ACC112 (cell line): ENCODE measurements at regions not wholly inside any gene's neighbourhood (a gene's known extent, or its start where the extent isn't known, plus 50 kb on each side); places are given as distances from the start of the nearest gene placed in this dataset.

Source experiments
- H2AFZ ChIP-seq: fragments of 200-600 bp; sonication (generic); one replicate; pipeline ENCODE4 v1.6.0; 2017; ENCODE audit warnings: antibody characterized with exemption, low read length; ENCODE audit not compliant: unreplicated experiment
- H3K27ac ChIP-seq: fragments of 200-600 bp; sonication (generic); 2 replicates; pipeline ENCODE4 v1.5.1; 2014; ENCODE audit warnings: low read depth, mild to moderate bottlenecking, antibody characterized with exemption, low read length, moderate library complexity
- H3K27me3 ChIP-seq: fragments of 200-600 bp; sonication (generic); 2 replicates; pipeline ENCODE4 v1.6.1; 2014; ENCODE audit warnings: mild to moderate bottlenecking, antibody characterized with exemption, low read length, moderate library complexity, mixed read lengths; ENCODE audit not compliant: insufficient read depth
- H3K36me3 ChIP-seq: fragments of 200-600 bp; sonication (generic); 2 replicates; pipeline ENCODE4 v1.6.1; 2016; ENCODE audit warnings: mild to moderate bottlenecking, antibody characterized with exemption, low read length, moderate library complexity, mixed read lengths; ENCODE audit not compliant: insufficient read depth
- H3K4me1 ChIP-seq: fragments of 200-600 bp; sonication (generic); one replicate; pipeline ENCODE4 v1.6.1; 2016; ENCODE audit warnings: low read length, mixed read lengths; ENCODE audit not compliant: insufficient read depth, unreplicated experiment, control insufficient read depth
- H3K4me3 ChIP-seq: fragments of 200-600 bp; sonication (generic); 2 replicates; pipeline ENCODE4 v1.5.1; 2014; ENCODE audit warnings: mild to moderate bottlenecking, low read depth, low read length
- H3K79me2 ChIP-seq: fragments of 200-600 bp; sonication (generic); one replicate; pipeline ENCODE4 v1.6.0; 2016; ENCODE audit warnings: low read length; ENCODE audit not compliant: control insufficient read depth, unreplicated experiment, insufficient read depth

DNA sequence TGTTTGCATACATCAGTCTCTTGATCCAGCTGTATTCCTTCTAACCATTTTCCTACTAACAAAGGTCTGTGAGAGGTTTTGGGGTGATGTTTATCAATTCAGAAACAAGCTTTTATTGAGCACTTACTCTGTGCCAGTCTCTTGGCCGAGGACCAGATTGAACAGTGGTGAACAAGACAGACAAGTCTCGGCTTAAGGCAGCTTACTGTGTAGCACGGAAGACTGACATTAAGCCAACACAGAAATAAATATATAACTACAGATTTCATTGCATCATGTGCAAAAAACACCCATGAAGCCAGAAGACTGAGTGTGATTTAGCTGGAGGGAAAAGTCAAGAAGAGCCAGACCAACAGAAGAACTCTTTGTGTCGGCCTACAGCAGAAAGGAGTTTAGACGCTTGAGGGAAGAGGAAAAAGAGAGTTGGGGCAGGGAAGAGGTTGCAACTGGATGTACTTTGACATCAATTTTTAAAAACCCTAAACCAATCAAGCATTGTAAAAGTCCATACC is 549.6 kb upstream of the CITED2 start:
- no peak overlapping the region for H3K27ac ChIP-seq

DNA sequence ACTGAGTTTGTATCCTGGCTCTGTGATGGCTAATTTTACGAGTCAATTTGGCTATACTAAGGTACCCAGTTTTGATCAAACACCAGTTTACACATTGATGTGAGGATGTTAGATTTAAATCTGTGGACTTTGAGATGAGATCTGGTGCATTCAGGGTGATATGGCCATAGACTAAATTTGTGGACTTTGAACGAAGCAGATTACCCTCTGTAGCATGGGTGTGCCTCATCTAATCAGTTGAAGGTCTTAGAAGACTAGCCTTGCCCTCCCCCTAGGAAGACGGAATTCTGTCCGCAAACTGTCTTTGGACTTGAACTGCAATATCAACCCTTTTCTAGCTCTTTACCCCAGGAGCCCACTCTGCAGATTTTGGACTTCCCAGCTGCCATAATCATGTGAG is 547.8 kb upstream of the CITED2 start:
- Histone ChIP-seq H3K4me1 (peaks cover 23% of the 10 kb centered on the region), H3K79me2 (no peaks in the 10 kb centered on the region), H2AFZ (no peak overlapping the region), H3K27ac (no peak overlapping the region), H3K27me3 (no peaks in the 10 kb centered on the region), H3K4me3 (no peak overlapping the region), H3K36me3 (no peaks in the 10 kb centered on the region)

More for the DNA sequence above, 549.6 kb upstream of the CITED2 start:
- Histone ChIP-seq H3K4me3 (no peak overlapping the region), H3K27me3 (no peaks in the 10 kb centered on the region), H3K79me2 (no peaks in the 10 kb centered on the region), H3K4me1 (peaks cover 32% of the 10 kb centered on the region), H2AFZ (no peak overlapping the region), H3K36me3 (no peaks in the 10 kb centered on the region)

DNA sequence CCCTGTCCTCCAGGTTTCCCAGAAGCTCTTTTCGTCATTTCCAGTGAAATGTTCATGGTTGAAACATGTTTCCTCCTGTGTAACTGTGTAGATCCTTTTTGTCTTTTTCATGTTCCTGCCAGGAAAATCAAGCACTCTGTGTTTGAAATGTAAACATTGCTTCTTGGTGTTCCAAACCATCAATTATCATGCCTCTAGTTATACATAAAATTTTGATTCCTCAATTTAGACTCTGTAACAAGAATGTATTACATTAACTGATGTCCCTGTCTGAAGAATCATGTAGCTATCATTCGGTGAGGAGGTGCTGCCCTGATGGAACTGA is 546.3 kb upstream of the CITED2 start:
- Histone ChIP-seq H3K79me2 (no peaks in the 10 kb centered on the region), H3K4me3 (no peak overlapping the region), H3K4me1 (peaks cover 8% of the 10 kb centered on the region), H3K27ac (no peak overlapping the region), H3K36me3 (no peaks in the 10 kb centered on the region), H3K27me3 (no peaks in the 10 kb centered on the region), H2AFZ (no peak overlapping the region)

DNA sequence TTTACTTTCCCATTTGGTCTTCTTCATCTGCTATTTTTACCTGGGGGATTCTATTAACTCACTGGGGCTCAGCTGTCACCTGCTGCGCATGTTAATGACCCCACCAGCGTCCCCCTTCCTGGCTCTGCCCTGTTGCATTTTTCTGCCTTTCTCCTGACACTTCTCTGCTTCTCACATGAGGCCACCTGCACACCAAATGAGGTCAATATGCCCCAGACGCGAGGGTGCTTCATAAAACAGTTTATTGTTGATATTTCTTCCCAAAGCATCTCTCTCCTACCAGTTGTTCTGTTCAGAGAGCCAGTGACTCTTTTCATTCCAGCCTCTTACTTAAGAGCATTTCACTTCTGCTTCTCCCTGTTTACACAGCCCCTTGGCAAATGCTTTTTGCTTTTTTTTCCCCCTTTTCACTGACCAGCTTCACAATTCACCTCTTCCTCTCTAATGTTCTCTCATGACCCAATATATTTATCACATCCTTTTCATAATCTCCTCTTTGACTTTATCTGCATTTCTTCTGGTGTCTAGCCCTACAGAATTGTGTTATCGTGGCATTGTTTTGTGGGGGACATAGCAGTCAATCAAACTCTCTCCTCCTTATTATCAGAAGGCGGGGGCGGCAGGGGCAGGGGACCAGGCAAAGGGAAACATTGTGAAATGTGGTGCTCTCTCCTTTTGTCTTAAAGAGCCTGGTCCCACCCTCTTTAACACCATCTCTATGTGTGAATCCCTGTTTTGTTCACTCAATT is 545.8 kb upstream of the CITED2 start:
- Histone ChIP-seq H3K27ac (no peak overlapping the region), H2AFZ (no peak overlapping the region)

DNA sequence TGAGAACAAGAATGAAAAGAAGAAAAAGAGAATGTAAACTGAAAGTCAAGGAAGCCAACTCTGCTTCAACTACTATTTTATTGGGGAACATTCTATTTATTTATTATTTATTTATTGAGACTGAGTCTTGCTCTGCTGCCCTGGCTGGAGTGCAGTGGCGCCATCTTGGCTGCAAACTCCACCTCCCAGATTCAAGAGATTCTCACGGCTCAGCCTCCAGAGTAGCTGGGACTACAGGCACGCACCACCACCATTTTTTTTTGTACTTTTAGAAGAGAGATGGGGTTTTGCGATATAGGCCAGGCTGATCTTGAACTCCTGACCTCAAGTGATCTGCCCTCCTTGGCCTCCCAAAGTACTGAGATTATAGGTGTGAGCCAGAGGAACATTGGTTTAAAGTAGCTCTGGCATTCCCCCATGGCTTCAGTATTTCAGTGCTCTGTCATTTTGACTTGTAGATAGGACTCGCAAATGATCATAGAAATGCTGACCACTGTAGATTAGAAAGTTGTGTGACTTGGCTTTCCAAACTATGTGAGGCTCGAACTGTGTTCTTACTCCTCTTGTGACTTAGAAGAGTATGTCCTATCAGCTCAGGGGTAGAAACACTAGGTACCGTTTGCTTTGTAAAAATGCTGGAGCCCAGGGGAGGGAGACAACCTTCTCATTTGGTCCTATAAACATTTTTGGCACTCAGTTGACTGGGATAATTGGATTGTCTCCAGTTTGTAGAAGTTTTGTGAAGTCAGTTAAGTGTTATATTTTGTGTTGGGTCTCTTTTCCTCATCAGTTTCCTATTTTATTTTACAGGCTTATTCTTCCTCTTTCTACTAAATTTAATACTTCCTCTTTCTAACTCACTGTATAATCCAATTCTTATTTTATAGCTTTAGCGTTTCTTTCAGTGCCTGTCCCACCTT is 544.9 kb upstream of the CITED2 start:
- Histone ChIP-seq H2AFZ (no peak overlapping the region), H3K27me3 (no peaks in the 10 kb centered on the region), H3K4me1 (no peaks in the 10 kb centered on the region), H3K27ac (no peak overlapping the region), H3K36me3 (no peaks in the 10 kb centered on the region), H3K79me2 (no peaks in the 10 kb centered on the region), H3K4me3 (no peak overlapping the region)

More for the DNA sequence above, 545.8 kb upstream of the CITED2 start:
- Histone ChIP-seq H3K79me2 (no peaks in the 10 kb centered on the region), H3K4me3 (no peak overlapping the region), H3K4me1 (peaks cover 3% of the 10 kb centered on the region), H3K27me3 (no peaks in the 10 kb centered on the region), H3K36me3 (no peaks in the 10 kb centered on the region)

DNA sequence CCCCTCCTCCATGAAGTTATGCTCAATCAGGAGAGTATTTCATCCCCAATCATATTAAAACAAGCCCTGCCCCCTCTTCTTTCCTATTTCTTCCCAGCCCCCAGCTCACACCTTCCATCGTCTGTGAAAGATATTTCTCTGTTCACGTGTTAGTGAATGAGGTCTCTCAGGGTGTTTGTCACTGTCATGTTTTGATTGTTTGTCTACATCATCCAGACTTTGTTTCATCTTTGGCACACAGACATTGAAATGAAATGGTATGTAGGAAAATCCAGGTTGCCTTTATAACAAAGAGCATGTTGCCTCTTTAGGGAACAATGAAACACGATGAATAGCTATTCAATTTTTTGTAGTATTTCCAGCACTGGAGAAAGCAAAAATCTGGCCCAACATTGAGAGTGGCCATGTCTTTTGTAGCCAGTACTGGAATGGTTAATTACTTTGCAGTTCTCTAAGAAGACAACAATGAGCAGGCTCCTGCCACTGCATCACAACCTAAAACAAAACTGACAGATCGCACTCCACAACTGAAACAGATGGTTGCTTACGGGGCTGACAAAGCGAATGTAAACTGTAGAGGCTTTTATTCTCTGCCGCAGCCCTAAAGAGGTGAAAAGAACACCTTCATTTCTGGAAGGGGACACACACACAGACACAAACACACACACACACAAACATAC is 543.6 kb upstream of the CITED2 start:
- Histone ChIP-seq H3K4me3 (no peak overlapping the region), H3K27ac (no peak overlapping the region), H3K27me3 (no peaks in the 10 kb centered on the region), H3K4me1 (no peaks in the 10 kb centered on the region), H2AFZ (no peak overlapping the region), H3K36me3 (no peaks in the 10 kb centered on the region), H3K79me2 (no peaks in the 10 kb centered on the region)

DNA sequence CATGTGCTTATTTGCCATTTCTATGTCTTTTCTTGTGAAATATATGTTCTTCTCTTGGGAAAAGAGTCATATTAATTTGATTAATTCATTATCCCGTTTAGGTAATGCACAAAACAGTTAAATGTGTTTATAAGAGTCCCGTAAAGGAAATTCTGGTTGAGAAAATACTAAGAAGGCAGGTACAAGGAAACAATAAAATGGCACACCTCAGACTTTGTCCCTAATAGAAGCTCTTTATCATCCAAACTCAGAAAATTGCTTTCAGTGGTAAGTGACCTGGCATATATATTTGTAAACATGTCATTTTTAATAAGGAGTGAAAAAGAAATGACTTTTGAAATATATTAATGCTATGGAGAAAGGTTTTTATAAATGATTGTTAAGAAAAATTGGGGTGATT is 540.5 kb upstream of the CITED2 start:
- Histone ChIP-seq H3K79me2 (no peaks in the 10 kb centered on the region), H3K4me3 (no peak overlapping the region), H3K27ac (no peak overlapping the region), H3K36me3 (no peaks in the 10 kb centered on the region), H3K27me3 (no peaks in the 10 kb centered on the region), H3K4me1 (no peaks in the 10 kb centered on the region), H2AFZ (no peak overlapping the region)

DNA sequence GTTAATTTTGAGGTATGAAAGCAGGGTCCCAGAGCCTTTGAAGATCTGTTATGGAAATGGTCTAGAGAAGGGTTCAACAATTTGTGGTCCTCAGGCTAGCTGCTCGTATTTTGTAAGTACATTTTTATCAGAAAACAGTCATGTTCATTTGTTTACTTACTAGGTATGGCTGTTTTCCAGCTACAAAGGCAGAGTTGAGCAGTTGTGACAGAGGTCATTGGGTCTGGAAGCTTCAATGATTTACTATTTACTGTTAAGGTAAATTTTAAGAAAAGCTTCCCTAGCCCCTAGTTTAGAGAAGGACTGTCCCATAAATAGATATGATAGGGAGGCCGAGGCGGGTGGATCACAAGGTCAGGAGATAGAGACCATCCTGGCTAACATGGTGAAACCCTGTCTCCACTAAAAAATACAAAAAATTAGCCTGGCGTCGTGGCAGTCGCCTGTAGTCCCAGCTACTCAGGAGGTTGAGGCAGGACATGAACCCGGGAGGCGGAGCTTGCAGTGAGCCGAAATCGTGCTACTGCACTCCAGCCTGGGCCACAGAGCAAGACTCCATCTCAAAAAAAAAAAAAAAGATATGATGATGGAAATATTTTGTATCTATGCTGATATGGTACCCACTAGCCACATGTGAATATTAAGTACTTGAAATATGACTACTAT is 538.4 kb upstream of the CITED2 start:
- Histone ChIP-seq H2AFZ (no peak overlapping the region), H3K79me2 (no peaks in the 10 kb centered on the region), H3K36me3 (no peaks in the 10 kb centered on the region), H3K4me1 (no peaks in the 10 kb centered on the region), H3K27me3 (no peaks in the 10 kb centered on the region), H3K27ac (no peak overlapping the region), H3K4me3 (no peak overlapping the region)

DNA sequence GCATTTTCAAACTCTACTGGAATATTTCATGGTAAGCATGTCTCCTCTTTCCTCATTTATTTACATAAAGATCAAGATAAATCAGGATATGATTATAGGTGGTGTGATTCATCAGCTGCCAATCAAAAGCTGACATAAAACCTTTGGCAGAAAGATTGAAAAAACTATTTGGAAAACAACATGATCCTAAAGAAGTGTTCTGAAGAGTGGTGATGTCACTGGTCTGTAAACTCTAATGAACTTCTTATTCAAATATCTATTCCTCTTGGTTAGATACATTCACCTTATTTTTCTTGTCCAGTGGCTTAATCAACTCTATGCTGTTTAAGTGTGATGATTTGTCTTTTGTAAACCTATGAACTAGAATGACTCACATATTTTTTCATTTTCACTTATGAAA is 535.5 kb upstream of the CITED2 start:
- H3K27me3 ChIP-seq: no peaks in the 10 kb centered on the region
- no peak overlapping the region for H3K27ac ChIP-seq
- no peak overlapping the region for H3K4me3 ChIP-seq
- no peaks in the 10 kb centered on the region for H3K4me1 ChIP-seq
- no peaks in the 10 kb centered on the region for H3K36me3 ChIP-seq
- no peak overlapping the region for H2AFZ ChIP-seq
- no peaks in the 10 kb centered on the region for H3K79me2 ChIP-seq

DNA sequence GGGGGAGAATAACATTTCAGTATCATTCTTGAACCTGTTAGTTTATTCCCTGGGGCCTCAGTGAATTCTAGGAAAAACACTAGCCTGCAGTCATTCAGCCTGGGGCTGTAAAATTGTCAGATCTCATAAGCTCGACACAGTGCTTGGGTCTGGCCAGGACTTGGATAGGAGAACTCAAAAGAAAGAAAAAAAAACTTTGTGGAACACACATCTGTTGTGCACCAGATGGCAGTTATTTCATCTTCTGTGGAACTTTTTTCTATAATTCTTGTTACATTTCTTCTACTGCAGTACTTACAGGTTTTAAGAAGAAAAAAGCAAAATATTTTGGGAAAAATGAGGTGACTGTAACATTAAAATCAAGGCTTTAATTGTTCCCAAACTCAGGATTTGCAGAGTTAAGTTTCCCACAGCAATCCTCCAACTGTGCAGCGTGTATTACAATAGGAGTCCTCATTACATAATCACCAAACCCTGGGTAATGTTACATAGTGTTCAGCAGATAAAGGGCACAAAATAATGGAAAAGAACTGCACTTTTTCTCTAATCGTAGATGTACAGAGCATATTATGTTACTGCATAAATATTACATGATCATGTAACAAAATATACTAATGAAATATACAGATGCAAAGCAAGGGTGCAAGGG is 531.1 kb upstream of the CITED2 start:
- Histone ChIP-seq H3K27ac (no peak overlapping the region), H3K27me3 (no peaks in the 10 kb centered on the region), H2AFZ (no peak overlapping the region), H3K4me1 (no peaks in the 10 kb centered on the region), H3K79me2 (no peaks in the 10 kb centered on the region), H3K4me3 (no peak overlapping the region), H3K36me3 (no peaks in the 10 kb centered on the region)
